ENCODE measurements at regions not wholly inside any gene's neighbourhood (a gene's known extent, or its start where the extent isn't known, plus 50 kb on each side); places are given as distances from the start of the nearest gene placed in this dataset.

- TF ChIP-seq, protein P1, sequence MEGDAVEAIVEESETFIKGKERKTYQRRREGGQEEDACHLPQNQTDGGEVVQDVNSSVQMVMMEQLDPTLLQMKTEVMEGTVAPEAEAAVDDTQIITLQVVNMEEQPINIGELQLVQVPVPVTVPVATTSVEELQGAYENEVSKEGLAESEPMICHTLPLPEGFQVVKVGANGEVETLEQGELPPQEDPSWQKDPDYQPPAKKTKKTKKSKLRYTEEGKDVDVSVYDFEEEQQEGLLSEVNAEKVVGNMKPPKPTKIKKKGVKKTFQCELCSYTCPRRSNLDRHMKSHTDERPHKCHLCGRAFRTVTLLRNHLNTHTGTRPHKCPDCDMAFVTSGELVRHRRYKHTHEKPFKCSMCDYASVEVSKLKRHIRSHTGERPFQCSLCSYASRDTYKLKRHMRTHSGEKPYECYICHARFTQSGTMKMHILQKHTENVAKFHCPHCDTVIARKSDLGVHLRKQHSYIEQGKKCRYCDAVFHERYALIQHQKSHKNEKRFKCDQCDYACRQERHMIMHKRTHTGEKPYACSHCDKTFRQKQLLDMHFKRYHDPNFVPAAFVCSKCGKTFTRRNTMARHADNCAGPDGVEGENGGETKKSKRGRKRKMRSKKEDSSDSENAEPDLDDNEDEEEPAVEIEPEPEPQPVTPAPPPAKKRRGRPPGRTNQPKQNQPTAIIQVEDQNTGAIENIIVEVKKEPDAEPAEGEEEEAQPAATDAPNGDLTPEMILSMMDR (conservative IDR thresholded peaks at IDR 0.05 in 1 of 2, IDR thresholded peaks at IDR 0.05 in 1 of 2; ENCODE audit: low read depth in 1 of 2, low read length in 2 of 2), result no peak
- TF ChIP-seq EZH2 (IDR thresholded peaks at IDR 0.05; ENCODE audit: low read length, missing control alignments), result no peak
Measured at GRCh38 chr3:40875581-40875980, 323.7 kb upstream of the CTNNB1 start.

Measured in fibroblast of lung (primary cell).